ENCODE measurements at regions not wholly inside any gene's neighbourhood (a gene's known extent, or its start where the extent isn't known, plus 50 kb on each side); places are given as distances from the start of the nearest gene placed in this dataset.

DNA sequence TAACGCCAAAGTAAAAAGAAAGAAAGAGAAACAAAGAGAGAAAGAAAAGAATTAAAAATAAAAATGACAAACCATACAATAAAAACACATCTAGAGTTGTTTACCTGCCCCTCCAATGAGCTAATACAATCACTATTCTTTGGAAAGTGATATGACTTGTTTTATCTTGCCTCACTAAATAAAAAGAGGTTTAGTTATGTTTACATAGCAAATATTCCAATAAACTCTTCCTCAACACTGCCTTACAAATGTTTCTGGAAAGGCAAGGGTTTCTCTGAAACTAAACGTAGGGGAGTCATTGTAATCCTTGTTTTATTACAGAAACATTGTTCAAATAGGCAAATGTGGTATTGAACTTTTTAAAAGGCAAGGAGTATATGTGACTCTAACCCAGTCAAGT is 396.2 kb downstream of the EPM2A start:
- no peaks in the 10 kb centered on the region for H4K20me1 ChIP-seq (replicated peaks; ENCODE audit: insufficient read depth)
- ATAC-seq (no peak), DNase-seq (ENCODE audit: low spot score) (no peak)
- no peak overlapping the region for H2AFZ ChIP-seq
- no peaks in the 10 kb centered on the region for H3K36me3 Mint-ChIP-seq (ENCODE audit: low read depth)
- peaks cover 2% of the 10 kb centered on the region; the same call in 2 of the 3 replicates for H3K4me1 Mint-ChIP-seq
- H3K9me2 ChIP-seq (ENCODE audit: insufficient read depth), result no peaks in the 10 kb centered on the region
- no peaks in the 10 kb centered on the region for H3K4me1 ChIP-seq (ENCODE audit: insufficient read depth)
- H3K4me3 ChIP-seq, result no peak overlapping the region
- H3K4me2 ChIP-seq, result no peak overlapping the region
- no peak overlapping the region for H3K27ac ChIP-seq (ENCODE audit: low read depth)
- TF ChIP-seq NANOG (IDR thresholded peaks at IDR 0.05; ENCODE audit: borderline replicate concordance) (no peak), EZH2 (IDR thresholded peaks at IDR 0.05; ENCODE audit: low read depth, unreplicated experiment) (no peak), CREB1 (CRISPR knock-in tag; IDR thresholded peaks at IDR 0.05; ENCODE audit: low read depth) (no peak), ZNF114 (CRISPR knock-in tag; IDR thresholded peaks at IDR 0.05) (no peak), ZNF331 (CRISPR knock-in tag; IDR thresholded peaks at IDR 0.05; ENCODE audit: low read depth) (no peak), POLR2AphosphoS5 (IDR thresholded peaks at IDR 0.05; ENCODE audit: low read depth) (no peak), JUNB (IDR thresholded peaks at IDR 0.05; ENCODE audit: unreplicated experiment) (no peak), STAT1 (IDR thresholded peaks at IDR 0.05; ENCODE audit: unreplicated experiment) (no peak), EZH2phosphoT487 (IDR thresholded peaks at IDR 0.05; ENCODE audit: unreplicated experiment) (no peak)
- TF ChIP-seq, protein P1, sequence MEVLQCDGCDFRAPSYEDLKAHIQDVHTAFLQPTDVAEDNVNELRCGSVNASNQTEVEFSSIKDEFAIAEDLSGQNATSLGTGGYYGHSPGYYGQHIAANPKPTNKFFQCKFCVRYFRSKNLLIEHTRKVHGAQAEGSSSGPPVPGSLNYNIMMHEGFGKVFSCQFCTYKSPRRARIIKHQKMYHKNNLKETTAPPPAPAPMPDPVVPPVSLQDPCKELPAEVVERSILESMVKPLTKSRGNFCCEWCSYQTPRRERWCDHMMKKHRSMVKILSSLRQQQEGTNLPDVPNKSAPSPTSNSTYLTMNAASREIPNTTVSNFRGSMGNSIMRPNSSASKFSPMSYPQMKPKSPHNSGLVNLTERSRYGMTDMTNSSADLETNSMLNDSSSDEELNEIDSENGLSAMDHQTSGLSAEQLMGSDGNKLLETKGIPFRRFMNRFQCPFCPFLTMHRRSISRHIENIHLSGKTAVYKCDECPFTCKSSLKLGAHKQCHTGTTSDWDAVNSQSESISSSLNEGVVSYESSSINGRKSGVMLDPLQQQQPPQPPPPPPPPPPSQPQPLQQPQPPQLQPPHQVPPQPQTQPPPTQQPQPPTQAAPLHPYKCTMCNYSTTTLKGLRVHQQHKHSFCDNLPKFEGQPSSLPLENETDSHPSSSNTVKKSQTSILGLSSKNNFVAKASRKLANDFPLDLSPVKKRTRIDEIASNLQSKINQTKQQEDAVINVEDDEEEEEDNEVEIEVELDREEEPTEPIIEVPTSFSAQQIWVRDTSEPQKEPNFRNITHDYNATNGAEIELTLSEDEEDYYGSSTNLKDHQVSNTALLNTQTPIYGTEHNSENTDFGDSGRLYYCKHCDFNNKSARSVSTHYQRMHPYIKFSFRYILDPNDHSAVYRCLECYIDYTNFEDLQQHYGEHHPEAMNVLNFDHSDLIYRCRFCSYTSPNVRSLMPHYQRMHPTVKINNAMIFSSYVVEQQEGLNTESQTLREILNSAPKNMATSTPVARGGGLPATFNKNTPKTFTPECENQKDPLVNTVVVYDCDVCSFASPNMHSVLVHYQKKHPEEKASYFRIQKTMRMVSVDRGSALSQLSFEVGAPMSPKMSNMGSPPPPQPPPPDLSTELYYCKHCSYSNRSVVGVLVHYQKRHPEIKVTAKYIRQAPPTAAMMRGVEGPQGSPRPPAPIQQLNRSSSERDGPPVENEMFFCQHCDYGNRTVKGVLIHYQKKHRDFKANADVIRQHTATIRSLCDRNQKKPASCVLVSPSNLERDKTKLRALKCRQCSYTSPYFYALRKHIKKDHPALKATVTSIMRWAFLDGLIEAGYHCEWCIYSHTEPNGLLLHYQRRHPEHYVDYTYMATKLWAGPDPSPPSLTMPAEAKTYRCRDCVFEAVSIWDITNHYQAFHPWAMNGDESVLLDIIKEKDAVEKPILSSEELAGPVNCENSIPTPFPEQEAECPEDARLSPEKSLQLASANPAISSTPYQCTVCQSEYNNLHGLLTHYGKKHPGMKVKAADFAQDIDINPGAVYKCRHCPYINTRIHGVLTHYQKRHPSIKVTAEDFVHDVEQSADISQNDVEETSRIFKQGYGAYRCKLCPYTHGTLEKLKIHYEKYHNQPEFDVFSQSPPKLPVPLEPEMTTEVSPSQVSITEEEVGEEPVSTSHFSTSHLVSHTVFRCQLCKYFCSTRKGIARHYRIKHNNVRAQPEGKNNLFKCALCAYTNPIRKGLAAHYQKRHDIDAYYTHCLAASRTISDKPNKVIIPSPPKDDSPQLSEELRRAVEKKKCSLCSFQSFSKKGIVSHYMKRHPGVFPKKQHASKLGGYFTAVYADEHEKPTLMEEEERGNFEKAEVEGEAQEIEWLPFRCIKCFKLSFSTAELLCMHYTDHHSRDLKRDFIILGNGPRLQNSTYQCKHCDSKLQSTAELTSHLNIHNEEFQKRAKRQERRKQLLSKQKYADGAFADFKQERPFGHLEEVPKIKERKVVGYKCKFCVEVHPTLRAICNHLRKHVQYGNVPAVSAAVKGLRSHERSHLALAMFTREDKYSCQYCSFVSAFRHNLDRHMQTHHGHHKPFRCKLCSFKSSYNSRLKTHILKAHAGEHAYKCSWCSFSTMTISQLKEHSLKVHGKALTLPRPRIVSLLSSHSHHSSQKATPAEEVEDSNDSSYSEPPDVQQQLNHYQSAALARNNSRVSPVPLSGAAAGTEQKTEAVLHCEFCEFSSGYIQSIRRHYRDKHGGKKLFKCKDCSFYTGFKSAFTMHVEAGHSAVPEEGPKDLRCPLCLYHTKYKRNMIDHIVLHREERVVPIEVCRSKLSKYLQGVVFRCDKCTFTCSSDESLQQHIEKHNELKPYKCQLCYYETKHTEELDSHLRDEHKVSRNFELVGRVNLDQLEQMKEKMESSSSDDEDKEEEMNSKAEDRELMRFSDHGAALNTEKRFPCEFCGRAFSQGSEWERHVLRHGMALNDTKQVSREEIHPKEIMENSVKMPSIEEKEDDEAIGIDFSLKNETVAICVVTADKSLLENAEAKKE (CRISPR knock-in tag; IDR thresholded peaks at IDR 0.05), result no peak
- TF ChIP-seq, protein P2, sequence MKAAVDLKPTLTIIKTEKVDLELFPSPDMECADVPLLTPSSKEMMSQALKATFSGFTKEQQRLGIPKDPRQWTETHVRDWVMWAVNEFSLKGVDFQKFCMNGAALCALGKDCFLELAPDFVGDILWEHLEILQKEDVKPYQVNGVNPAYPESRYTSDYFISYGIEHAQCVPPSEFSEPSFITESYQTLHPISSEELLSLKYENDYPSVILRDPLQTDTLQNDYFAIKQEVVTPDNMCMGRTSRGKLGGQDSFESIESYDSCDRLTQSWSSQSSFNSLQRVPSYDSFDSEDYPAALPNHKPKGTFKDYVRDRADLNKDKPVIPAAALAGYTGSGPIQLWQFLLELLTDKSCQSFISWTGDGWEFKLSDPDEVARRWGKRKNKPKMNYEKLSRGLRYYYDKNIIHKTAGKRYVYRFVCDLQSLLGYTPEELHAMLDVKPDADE (IDR thresholded peaks at IDR 0.05), result no peak
- TF ChIP-seq, protein P3, sequence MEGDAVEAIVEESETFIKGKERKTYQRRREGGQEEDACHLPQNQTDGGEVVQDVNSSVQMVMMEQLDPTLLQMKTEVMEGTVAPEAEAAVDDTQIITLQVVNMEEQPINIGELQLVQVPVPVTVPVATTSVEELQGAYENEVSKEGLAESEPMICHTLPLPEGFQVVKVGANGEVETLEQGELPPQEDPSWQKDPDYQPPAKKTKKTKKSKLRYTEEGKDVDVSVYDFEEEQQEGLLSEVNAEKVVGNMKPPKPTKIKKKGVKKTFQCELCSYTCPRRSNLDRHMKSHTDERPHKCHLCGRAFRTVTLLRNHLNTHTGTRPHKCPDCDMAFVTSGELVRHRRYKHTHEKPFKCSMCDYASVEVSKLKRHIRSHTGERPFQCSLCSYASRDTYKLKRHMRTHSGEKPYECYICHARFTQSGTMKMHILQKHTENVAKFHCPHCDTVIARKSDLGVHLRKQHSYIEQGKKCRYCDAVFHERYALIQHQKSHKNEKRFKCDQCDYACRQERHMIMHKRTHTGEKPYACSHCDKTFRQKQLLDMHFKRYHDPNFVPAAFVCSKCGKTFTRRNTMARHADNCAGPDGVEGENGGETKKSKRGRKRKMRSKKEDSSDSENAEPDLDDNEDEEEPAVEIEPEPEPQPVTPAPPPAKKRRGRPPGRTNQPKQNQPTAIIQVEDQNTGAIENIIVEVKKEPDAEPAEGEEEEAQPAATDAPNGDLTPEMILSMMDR (conservative IDR thresholded peaks at IDR 0.05; ENCODE audit: low read depth in 2 of 2), result no peak
- TF ChIP-seq, protein P4, sequence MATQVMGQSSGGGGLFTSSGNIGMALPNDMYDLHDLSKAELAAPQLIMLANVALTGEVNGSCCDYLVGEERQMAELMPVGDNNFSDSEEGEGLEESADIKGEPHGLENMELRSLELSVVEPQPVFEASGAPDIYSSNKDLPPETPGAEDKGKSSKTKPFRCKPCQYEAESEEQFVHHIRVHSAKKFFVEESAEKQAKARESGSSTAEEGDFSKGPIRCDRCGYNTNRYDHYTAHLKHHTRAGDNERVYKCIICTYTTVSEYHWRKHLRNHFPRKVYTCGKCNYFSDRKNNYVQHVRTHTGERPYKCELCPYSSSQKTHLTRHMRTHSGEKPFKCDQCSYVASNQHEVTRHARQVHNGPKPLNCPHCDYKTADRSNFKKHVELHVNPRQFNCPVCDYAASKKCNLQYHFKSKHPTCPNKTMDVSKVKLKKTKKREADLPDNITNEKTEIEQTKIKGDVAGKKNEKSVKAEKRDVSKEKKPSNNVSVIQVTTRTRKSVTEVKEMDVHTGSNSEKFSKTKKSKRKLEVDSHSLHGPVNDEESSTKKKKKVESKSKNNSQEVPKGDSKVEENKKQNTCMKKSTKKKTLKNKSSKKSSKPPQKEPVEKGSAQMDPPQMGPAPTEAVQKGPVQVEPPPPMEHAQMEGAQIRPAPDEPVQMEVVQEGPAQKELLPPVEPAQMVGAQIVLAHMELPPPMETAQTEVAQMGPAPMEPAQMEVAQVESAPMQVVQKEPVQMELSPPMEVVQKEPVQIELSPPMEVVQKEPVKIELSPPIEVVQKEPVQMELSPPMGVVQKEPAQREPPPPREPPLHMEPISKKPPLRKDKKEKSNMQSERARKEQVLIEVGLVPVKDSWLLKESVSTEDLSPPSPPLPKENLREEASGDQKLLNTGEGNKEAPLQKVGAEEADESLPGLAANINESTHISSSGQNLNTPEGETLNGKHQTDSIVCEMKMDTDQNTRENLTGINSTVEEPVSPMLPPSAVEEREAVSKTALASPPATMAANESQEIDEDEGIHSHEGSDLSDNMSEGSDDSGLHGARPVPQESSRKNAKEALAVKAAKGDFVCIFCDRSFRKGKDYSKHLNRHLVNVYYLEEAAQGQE (IDR thresholded peaks at IDR 0.05; ENCODE audit: unreplicated experiment), result no peak
- no peaks in the 10 kb centered on the region for H3K9me3 Mint-ChIP-seq
- no peaks in the 10 kb centered on the region for H3K27me3 Mint-ChIP-seq (ENCODE audit: insufficient read depth, low read depth, poor library complexity)
- no peak overlapping the region for H3K4me3 Mint-ChIP-seq
- H3K27me3 ChIP-seq (ENCODE audit: insufficient read depth), result no peaks in the 10 kb centered on the region
- H3F3A ChIP-seq (replicated peaks; ENCODE audit: low read depth), result no peaks in the 10 kb centered on the region
- H3K27ac Mint-ChIP-seq, result no peak overlapping the region
- H3K36me3 ChIP-seq (ENCODE audit: insufficient read depth), result no peaks in the 10 kb centered on the region
- no peaks in the 10 kb centered on the region for H3K79me2 ChIP-seq (replicated peaks; ENCODE audit: insufficient read depth)

Data from GM23338 (cell line).